Mammary epithelial cell (primary cell): ENCODE measurements at regions not wholly inside any gene's neighbourhood (a gene's known extent, or its start where the extent isn't known, plus 50 kb on each side); places are given as distances from the start of the nearest gene placed in this dataset.

Source experiments
- CTCF ChIP-seq, 2 donors: IDR thresholded peaks in 1 of 2; conservative IDR thresholded peaks in 1 of 2; 2 replicates each; pipeline ENCODE4 v1.5.1; 2011 to 2012; ENCODE audit warnings: inconsistent platforms in 2 of 2, low read length in 2 of 2, mild to moderate bottlenecking in 2 of 2, control low read depth in 1 of 2, low read depth in 1 of 2; ENCODE audit not compliant: insufficient read depth in 1 of 2; ENCODE audit errors: extremely low read depth in 1 of 2
- EZH2 ChIP-seq: IDR thresholded peaks from 2 replicates; pipeline ENCODE4 v1.6.1; 2012; ENCODE audit warnings: low read length, inconsistent platforms, borderline replicate concordance

GRCh38 chr2:194054313-194054712, 1602.7 kb upstream of the SLC39A10 start:
- TF ChIP-seq CTCF (conservative IDR thresholded peaks at IDR 0.05 in 1 of 2, IDR thresholded peaks at IDR 0.05 in 1 of 2; ENCODE audit: extremely low read depth in 1 of 2, insufficient read depth in 1 of 2, low read depth in 1 of 2, low read length in 2 of 2) = no peak
- no peak for TF ChIP-seq EZH2
